ENCODE measurements at regions not wholly inside any gene's neighbourhood (a gene's known extent, or its start where the extent isn't known, plus 50 kb on each side); places are given as distances from the start of the nearest gene placed in this dataset.

- Histone ChIP-seq H3K4me1 (no peaks in the 10 kb centered on the region), H3K9me3 (peaks cover 35% of the 10 kb centered on the region), H3K27me3 (replicated peaks; ENCODE audit: control insufficient read depth, insufficient read depth, low read length) (no peaks in the 10 kb centered on the region), H3K4me3 (ENCODE audit: low read depth, low read length) (no peak overlapping the region), H3K36me3 (ENCODE audit: control insufficient read depth, insufficient read depth, low read length) (no peaks in the 10 kb centered on the region)
- Mint-ChIP-seq H3K9me3 (ENCODE audit: unreplicated experiment) (peaks cover 20% of the 10 kb centered on the region), H3K4me3 (ENCODE audit: unreplicated experiment) (no peak overlapping the region), H3K36me3 (ENCODE audit: insufficient read depth, unreplicated experiment) (no peaks in the 10 kb centered on the region), H3K27me3 (ENCODE audit: insufficient read depth, unreplicated experiment) (no peaks in the 10 kb centered on the region), H3K27ac (ENCODE audit: unreplicated experiment) (no peak overlapping the region), H3K4me1 (ENCODE audit: low read depth, unreplicated experiment) (no peaks in the 10 kb centered on the region)
- peak in 1 of 2 experiments; percentile 28 for DNase-seq
- intact Hi-C loops (cut with micrococcal nuclease; ENCODE audit: unreplicated experiment): no loop called here
- BruUV-seq (replicated peaks): no TSS peak
- CTCF ChIA-PET: no interaction called here
- POLR2A ChIA-PET: no interaction called here
- no peak for TF ChIP-seq CTCF (IDR thresholded peaks at IDR 0.05; ENCODE audit: insufficient read depth in 1 of 2, low read depth in 1 of 2, low read length in 1 of 2, severe bottlenecking in 1 of 2, unreplicated experiment in 1 of 2)
Observed at GRCh38 chr14:103204852-103205540, 81.7 kb downstream of the TNFAIP2 start.

- POLR2A ChIA-PET: no interaction called here
- peaks cover 35% of the 10 kb centered on the region for H3K9me3 ChIP-seq
- intact Hi-C loops (cut with micrococcal nuclease; ENCODE audit: unreplicated experiment): no loop called here
Observed at GRCh38 chr14:103205541-103205906, 82.3 kb downstream of the TNFAIP2 start.

DNA sequence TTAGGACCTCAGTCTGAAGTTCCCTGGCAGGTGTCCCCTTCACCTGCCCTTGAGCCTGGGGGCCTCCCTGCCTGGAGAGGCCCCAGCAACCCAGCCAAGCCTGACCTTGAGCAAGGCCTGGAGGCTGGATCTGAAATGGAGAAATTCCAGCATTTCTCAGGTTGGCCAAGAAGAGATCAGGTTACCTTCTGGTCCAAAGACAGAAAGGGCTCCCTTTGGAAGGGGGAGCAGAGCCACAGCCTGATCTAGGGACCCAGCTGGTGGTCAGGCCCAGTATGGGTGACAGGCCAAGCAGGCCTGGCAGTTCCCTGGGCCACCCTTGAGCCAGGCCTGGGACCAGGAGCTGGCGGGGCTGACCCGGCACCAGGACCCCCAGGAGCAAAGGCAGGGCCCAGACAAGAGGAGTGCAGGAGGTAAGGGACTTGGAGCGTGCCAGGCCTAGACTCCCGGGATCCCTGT lies 82.8 kb downstream of the TNFAIP2 start:
- Mint-ChIP-seq H3K27ac (ENCODE audit: unreplicated experiment) (no peak overlapping the region), H3K27me3 (ENCODE audit: insufficient read depth, unreplicated experiment) (no peaks in the 10 kb centered on the region), H3K4me1 (ENCODE audit: low read depth, unreplicated experiment) (no peaks in the 10 kb centered on the region), H3K4me3 (ENCODE audit: unreplicated experiment) (no peak overlapping the region), H3K9me3 (ENCODE audit: unreplicated experiment) (peaks cover 14% of the 10 kb centered on the region), H3K36me3 (ENCODE audit: insufficient read depth, unreplicated experiment) (no peaks in the 10 kb centered on the region)
- Histone ChIP-seq H3K36me3 (ENCODE audit: control insufficient read depth, insufficient read depth, low read length) (no peaks in the 10 kb centered on the region), H3K4me3 (ENCODE audit: low read depth, low read length) (no peak overlapping the region), H3K27me3 (replicated peaks; ENCODE audit: control insufficient read depth, insufficient read depth, low read length) (no peaks in the 10 kb centered on the region), H3K9me3 (peaks cover 33% of the 10 kb centered on the region), H3K4me1 (no peaks in the 10 kb centered on the region)
- no peak for DNase-seq
- BruUV-seq (replicated peaks): no TSS peak
- CTCF ChIA-PET: no interaction called here
- POLR2A ChIA-PET: no interaction called here
- no peak for TF ChIP-seq CTCF (IDR thresholded peaks at IDR 0.05; ENCODE audit: insufficient read depth in 1 of 2, low read depth in 1 of 2, low read length in 1 of 2, severe bottlenecking in 1 of 2, unreplicated experiment in 1 of 2)
- intact Hi-C loops (cut with micrococcal nuclease; ENCODE audit: unreplicated experiment): no loop called here

More at GRCh38 chr14:103205541-103205906, 82.3 kb downstream of the TNFAIP2 start:
- H3K4me3 Mint-ChIP-seq (ENCODE audit: unreplicated experiment): no peak overlapping the region
- Histone ChIP-seq H3K4me3 (ENCODE audit: low read depth, low read length) (no peak overlapping the region), H3K27me3 (replicated peaks; ENCODE audit: control insufficient read depth, insufficient read depth, low read length) (no peaks in the 10 kb centered on the region), H3K36me3 (ENCODE audit: control insufficient read depth, insufficient read depth, low read length) (no peaks in the 10 kb centered on the region), H3K4me1 (no peaks in the 10 kb centered on the region)
- no peak for DNase-seq
- H3K9me3 Mint-ChIP-seq (ENCODE audit: unreplicated experiment): peaks cover 20% of the 10 kb centered on the region
- H3K36me3 Mint-ChIP-seq (ENCODE audit: insufficient read depth, unreplicated experiment): no peaks in the 10 kb centered on the region
- H3K4me1 Mint-ChIP-seq (ENCODE audit: low read depth, unreplicated experiment): no peaks in the 10 kb centered on the region
- no TSS peak for BruUV-seq (replicated peaks)
- no peak for TF ChIP-seq CTCF (IDR thresholded peaks at IDR 0.05; ENCODE audit: insufficient read depth in 1 of 2, low read depth in 1 of 2, low read length in 1 of 2, severe bottlenecking in 1 of 2, unreplicated experiment in 1 of 2)
- CTCF ChIA-PET: no interaction called here
- H3K27me3 Mint-ChIP-seq (ENCODE audit: insufficient read depth, unreplicated experiment): no peaks in the 10 kb centered on the region
- H3K27ac Mint-ChIP-seq (ENCODE audit: unreplicated experiment): no peak overlapping the region
